ENCODE measurements at regions not wholly inside any gene's neighbourhood (a gene's known extent, or its start where the extent isn't known, plus 50 kb on each side); places are given as distances from the start of the nearest gene placed in this dataset.

DNA sequence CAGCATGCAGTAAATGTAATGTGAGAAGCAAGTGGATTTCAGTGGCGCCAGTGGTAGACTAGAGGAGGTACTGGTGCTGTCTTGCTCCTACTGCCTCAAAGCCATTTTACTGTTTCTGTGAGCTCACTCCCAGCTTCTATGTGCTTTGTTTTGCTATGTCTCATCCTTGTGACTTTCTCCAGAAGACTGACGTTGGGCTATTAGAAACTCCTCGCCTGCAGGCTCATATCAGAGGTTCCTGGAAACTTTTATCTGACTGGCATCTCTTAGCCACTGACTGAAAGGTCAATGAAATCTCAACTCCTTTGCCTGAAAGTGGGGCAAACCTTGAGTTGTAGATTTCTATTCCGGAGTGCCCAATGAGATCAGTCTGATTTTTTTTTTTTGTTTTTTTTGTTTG is 66.4 kb upstream of the SORCS1 start (continued):
- TF ChIP-seq TAF1 (IDR thresholded peaks at IDR 0.05; ENCODE audit: low read depth, low read length) (no peak), SIRT6 (IDR thresholded peaks at IDR 0.05; ENCODE audit: low read length) (no peak), TCF12 (IDR thresholded peaks at IDR 0.05; ENCODE audit: low read depth, low read length) (no peak)
